ENCODE measurements at regions not wholly inside any gene's neighbourhood (a gene's known extent, or its start where the extent isn't known, plus 50 kb on each side); places are given as distances from the start of the nearest gene placed in this dataset.

DNA sequence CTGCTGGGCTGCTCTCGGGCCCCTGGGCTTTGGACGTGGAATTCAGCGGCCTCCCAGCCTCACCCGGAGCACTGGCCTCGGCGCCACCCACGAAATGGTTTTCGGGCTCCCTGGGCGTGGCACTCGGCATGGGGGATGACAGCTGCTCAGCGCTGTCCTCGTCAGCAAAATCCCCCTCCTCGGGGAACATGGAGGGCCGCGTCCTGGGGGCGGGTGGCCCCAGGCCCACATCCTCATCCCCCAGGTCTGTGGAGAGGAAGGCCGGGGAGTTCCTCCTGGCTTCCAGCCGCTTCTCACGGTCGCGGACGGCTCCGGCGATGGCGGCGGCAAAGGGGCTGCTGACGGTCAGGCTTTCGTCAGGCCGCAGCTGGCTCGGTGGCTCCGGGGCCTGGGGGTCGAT lies 88.4 kb downstream of the CTTN start:
- DNase-seq (ENCODE audit: low spot score), result no peak

DNA sequence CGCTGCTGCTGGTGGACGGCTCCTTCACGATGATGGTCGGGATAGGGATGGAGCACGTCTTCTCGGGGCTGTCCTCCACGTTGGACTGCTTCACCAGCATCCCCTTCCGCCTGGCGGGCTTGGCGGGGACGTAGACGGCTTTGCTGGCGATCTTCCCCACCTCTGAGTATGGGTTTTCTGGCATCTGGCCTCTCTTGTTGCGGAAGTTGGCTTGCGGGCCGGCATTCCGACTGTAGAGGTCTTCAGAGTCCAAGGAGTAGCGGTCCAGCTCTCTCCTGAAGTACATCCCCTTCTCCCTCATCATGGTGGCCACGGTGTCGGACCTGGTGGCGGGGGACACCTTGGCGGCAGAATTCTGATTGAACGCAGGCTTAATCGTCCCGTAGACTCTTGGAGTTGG lies 88.8 kb downstream of the CTTN start:
- no peak for DNase-seq (ENCODE audit: low spot score)

DNA sequence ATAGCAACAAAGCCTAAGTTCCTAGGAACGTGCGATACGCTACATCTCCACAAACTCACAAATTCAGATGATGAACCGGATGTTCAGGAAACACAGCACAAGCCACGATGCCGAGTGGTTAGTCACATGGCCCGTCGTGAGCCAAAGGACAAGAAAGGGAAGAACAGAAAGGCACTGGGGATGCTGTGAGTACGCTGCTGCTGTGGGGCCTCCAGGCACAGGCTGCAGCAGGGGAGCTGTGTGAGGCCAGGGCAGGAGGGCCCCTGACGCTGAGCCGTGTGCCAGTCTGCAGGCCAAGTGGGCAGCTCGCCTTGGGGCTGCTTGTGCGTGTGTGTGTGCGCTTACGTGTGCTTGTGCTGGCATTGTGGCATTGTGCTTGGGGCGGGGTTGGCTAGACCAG lies 89.4 kb downstream of the CTTN start:
- no peak for DNase-seq (ENCODE audit: low spot score)

GRCh38 chr11:70488171-70488703 lies 89.9 kb downstream of the CTTN start:
- DNase-seq (ENCODE audit: low spot score), result no peak

GRCh38 chr11:70489276-70489675 lies 90.9 kb downstream of the CTTN start:
- no peak for DNase-seq (ENCODE audit: low spot score)

DNA sequence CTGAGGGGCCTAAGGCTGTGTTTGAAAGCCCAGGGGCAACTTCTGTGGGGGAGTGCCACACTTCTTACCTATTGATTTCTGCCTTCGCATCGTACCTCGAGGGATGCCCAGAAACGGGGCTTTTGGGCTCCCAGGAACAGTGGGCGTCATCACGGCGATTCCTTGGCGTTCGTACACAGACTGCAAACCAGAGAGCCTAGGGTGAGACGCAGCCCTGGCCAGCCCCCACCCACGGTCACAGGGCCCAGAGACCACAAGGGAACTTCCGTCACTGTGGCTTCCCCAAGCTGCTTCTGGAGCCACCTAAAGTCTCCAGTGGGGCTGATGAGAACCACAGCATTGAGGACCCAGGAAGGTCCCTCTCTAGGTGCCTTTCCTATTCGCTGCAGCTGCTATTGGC lies 91.9 kb downstream of the CTTN start:
- DNase-seq (ENCODE audit: low spot score), result no peak

DNA sequence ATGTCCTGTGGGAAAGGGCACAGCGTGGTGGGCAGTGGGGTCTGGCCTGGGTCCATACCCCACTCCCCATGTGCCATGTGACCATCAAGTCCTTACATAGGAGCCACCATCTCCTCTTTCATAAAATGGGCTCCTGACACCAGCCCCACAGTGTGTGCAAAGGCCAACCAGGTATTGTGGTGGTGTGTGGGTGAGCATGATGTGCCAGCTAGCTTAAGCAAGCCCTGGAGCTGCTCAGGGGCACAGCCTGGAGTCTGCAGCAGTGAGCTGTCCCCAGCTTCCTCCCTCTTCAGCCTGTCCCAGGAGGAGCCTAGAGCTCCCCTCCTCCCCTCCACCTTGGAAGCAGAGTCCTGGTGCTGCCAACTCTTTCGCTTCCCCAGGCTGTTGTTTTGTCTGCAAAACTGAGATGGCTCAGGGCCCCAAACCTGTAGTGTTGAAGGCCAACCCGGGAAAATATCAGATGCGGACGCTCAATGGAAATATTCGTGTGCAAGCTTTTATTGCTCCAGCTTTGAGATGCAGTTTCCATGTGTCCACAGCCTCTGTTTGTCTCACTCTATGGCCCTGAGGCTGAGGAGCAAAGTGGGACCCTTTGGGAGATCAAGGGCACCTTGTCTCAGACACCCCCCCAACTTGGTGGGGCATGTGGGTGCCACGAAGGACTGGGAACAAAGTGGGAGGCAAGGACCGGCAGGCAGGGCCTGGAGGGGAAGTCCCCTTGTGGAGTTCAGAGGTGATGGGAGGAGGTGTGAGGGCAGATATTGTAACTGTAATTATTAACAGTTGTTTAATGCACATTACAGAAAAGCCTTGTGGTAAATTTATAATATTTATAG lies 92.6 kb downstream of the CTTN start:
- DNase-seq (ENCODE audit: low spot score), result no peak

- DNase-seq (ENCODE audit: low spot score), result no peak
Observed at GRCh38 chr11:70491696-70492472, 93.6 kb downstream of the CTTN start.

DNA sequence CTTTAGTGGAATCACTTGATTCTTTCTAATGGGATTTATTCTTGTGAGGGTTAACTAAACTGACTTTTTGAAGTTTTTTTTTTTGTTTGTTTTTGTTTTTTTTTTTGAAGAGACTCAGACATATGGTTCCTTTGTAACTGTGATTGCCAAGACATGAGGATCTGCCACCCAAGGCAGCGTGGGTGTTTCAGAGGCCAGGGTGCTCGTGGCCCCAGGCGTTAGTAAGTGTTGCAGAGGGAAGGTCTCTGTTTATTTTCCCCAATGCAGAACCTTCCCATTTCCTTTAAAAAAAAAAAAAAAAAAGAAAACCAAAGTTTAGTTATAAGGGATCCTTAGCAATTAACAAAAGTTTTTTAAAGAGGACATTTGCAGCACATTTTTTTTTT lies 94.8 kb downstream of the CTTN start:
- no peak for DNase-seq (ENCODE audit: low spot score)

DNA sequence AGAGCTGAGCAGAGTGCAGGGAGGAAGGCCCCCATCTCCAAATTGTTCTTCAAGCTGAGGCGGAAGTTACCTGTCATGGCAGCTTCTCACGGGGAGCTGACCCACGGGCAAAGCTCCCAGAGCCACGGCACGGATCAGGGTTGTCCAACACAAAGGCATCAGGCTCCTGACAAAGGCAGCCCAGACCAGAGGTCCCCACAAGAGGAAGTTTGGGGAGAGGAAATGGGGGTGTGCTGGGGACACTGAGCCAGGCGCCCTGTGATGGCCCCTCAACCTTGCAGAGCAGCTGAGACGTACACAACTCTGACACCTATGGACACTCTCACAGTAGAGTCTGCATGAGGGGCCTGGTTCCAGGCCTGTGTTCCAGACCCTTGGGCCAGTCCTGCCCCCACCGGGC lies 95.6 kb downstream of the CTTN start:
- DNase-seq (ENCODE audit: low spot score), result no peak

GRCh38 chr11:70494559-70495350 lies 96.4 kb downstream of the CTTN start:
- no peak for DNase-seq (ENCODE audit: low spot score)

- DNase-seq (ENCODE audit: low spot score), result no peak
Observed at GRCh38 chr11:70495351-70496310, 97.3 kb downstream of the CTTN start.

- no peak for DNase-seq (ENCODE audit: low spot score)
Observed at GRCh38 chr11:70496591-70497535, 98.5 kb downstream of the CTTN start.

DNA sequence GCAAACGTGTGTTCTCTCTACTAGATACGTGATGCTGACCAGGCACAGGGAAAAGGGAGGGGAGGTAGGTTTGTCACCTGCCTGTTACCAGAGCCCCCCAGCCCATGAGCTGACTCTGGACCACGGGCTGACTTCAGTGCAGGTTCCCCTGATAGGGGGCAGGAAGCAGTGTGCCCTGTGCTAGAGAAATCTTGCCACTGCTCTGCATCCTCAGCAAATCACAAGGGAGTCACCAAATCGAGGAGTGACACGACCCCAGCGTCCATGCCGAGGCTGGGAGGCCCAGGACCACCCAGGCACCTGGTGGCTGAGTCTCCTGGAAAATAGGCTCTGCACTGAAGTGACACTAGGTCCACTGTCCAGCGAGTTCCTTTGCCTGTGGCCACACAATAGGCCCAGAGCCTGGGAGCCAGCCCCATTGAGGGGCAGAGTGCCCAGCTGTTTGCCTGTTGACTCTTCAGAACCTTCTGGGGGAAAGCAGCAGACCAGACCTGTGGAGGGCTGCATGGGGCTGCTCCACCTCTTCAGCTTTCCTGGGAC lies 99.3 kb downstream of the CTTN start:
- DNase-seq (ENCODE audit: low spot score), result no peak

DNA sequence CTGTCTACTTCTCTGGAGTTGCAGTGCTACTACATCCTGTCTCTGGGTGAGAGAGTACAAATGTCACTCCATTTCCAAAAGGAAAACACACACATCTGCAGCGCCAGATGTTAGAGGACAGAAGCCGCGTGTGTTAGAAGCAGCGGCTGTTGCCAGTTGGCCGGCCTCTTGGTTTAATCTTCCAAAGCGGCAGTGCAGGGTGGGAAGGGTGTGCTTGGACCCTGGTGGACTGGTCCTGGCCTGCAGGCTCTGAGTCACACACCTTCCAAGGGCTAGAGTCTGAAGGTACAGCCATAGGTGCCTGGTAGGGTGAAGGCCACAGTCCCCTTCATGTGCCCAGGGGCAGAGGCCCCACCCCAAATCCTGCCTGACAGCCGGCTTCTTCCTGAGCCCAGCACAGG lies 99.8 kb downstream of the CTTN start:
- DNase-seq (ENCODE audit: low spot score), result no peak

DNA sequence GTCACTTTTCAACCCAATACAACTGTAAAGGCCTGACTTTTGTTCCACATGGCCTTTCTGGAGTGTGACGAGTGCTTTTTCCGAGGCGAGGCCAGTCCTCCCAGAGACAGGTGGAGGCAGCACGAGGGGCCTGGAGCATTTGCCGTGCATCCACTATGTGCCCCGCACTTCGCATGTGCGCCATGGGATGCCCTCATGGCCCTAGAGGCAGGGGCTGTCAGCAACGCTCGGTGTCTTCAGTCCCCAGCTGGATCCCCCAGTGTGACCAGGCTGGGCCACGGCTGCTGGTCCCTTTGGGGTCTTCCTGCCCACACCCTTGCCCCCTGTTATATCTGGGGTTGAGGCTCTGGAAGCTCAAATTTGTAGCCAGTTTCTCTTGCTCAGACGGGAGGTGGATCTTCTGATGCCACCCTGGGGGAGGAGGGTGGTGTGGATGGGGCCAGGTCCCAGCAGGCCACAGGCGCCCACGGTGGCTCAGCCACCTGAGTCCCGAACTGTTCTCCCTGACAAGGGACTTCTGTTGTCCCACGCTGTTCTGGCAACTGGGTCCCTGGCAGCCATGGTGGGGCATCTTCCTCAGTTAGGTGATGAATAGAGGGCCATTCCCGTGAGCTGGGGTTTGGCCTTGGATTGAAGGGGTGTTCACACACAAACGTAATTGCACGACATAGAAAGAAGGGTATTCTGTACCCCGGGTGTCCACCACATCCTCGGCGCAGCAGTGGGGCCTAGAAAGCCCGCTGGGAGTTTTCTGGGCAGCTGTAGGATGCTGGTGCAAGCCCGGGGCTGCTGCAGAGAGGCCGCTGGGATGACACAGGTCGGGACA lies 100.9 kb downstream of the CTTN start:
- no peak for DNase-seq (ENCODE audit: low spot score)

DNA sequence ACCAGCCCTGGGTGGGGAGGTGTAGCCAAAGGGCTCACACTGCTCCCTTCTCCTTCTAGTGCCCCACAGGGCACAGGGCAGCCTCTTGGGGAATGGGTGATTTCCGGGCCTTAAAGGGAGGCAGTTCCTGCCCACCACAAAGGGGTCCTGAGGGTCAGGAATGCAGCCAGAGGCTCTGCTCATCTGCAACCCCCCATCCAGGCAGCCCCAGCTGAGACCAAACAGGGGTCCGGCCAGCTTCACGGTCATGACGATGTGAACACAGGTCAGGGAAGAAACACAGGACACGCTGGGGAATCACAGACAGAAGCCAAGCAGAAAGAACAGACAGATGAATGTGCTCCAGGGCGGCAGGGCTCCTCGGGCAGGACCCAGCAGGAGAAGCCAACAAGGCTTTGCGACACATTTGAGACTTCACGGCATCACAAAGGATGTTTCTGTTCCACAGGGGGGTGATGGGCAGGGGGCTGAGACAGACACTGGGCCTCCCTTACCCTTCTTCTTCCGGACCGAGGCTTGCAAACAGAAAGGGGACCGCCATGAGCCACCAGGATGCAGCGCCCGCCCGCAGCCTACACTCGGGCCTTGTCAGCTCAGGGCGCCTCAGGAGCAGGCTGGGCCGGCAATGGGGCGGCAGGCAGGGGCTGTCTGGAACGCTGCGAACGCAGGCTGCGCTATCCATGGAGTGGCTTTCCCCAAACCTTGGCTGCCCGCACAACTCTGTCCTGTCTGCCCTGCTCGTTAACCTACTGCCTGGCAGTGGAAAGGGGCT lies 101.9 kb downstream of the CTTN start:
- DNase-seq (ENCODE audit: low spot score), result no peak

All from HuH-7.5 (cell line).